IMR-90 (cell line): ENCODE measurements at regions not wholly inside any gene's neighbourhood (a gene's known extent, or its start where the extent isn't known, plus 50 kb on each side); places are given as distances from the start of the nearest gene placed in this dataset.

Experiments used
- ATAC-seq: fragments of 200-7000 bp; cut with Tn5 transposase; 2 replicates; pipeline ENCODE4 v1.9.1; 2020; ENCODE audit warnings: low read depth, mild to moderate bottlenecking, moderate library complexity
- BruUV-seq: library from RNA; stranded (reverse); fragments of 400-500 nt; replicated peaks from 2 replicates; lab custom pipeline; 2021; lab: Mats Ljungman, UMichigan
- CTCF ChIA-PET: fragments of 300-600 bp; formaldehyde crosslinking; extraction: SDS; loops from one replicate; lab custom pipeline; 2021; ENCODE audit warnings: antibody characterized with exemption; lab: Yijun Ruan, JAX
- POLR2A ChIA-PET: fragments of 300-600 bp; sonication (Branson Sonifier 250); formaldehyde crosslinking; loops from one replicate; lab custom pipeline; 2022; ENCODE audit warnings: antibody characterized with exemption; ENCODE audit not compliant: unreplicated experiment; lab: Charles Lee
- DNase-seq: peaks from one replicate; pipeline ENCODE4 v3.0.0; 2013
- H2AFZ ChIP-seq: replicated peaks from 2 replicates; pipeline ENCODE3; 2013; ENCODE audit warnings: low read length, mild to moderate bottlenecking; ENCODE audit not compliant: poor library complexity
- H2AK5ac ChIP-seq: 2 replicates; pipeline ENCODE4 v1.6.1; 2013; ENCODE audit warnings: low read depth, low read length, inconsistent platforms
- H2AK9ac ChIP-seq: replicated peaks from 2 replicates; pipeline ENCODE3; 2013; ENCODE audit warnings: mild to moderate bottlenecking, low read depth, low read length, moderate library complexity; ENCODE audit not compliant: poor library complexity
- H2BK120ac ChIP-seq: 2 replicates; pipeline ENCODE4 v1.6.1; 2013; ENCODE audit warnings: low read depth, low read length, inconsistent platforms
- H2BK15ac ChIP-seq: 3 replicates; pipeline ENCODE4 v1.6.1; 2013; ENCODE audit warnings: low read depth, low read length, inconsistent platforms
- H2BK20ac ChIP-seq: 2 replicates; pipeline ENCODE4 v1.6.1; 2013; ENCODE audit warnings: low read depth, mild to moderate bottlenecking, inconsistent platforms, low read length, moderate library complexity
- H2BK5ac ChIP-seq: 2 replicates; pipeline ENCODE4 v1.6.1; 2013; ENCODE audit warnings: mild to moderate bottlenecking, low read depth, low read length, inconsistent platforms; ENCODE audit not compliant: poor library complexity, severe bottlenecking
- H3K14ac ChIP-seq: replicated peaks from 2 replicates; pipeline ENCODE4 v1.6.1; 2013; ENCODE audit warnings: low read depth, low read length, inconsistent platforms
- H3K18ac ChIP-seq: 2 replicates; pipeline ENCODE4 v1.6.1; 2013; ENCODE audit warnings: low read depth, low read length, control low read depth
- H3K23ac ChIP-seq: 2 replicates; pipeline ENCODE4 v1.6.1; 2013; ENCODE audit warnings: low read depth, low read length, inconsistent platforms
- H3K27ac ChIP-seq: 2 replicates; pipeline ENCODE4 v1.5.1; 2013; ENCODE audit warnings: mild to moderate bottlenecking, control low read depth, low read length; ENCODE audit not compliant: insufficient read depth
- H3K27me3 ChIP-seq: 2 replicates; pipeline ENCODE4 v1.6.1; 2013; ENCODE audit warnings: low read length; ENCODE audit not compliant: control insufficient read depth, insufficient read depth
- H3K36me3 ChIP-seq: 2 replicates; pipeline ENCODE4 v1.6.1; 2013; ENCODE audit warnings: low read length, mixed read lengths; ENCODE audit not compliant: control insufficient read depth, insufficient read depth
- H3K4ac ChIP-seq: 2 replicates; pipeline ENCODE4 v1.6.1; 2013; ENCODE audit warnings: low read depth, low read length, inconsistent platforms
- H3K4me1 ChIP-seq: 2 replicates; pipeline ENCODE4 v1.6.1; 2013; ENCODE audit warnings: low read length, mixed read lengths; ENCODE audit not compliant: control insufficient read depth, insufficient read depth
- H3K4me2 ChIP-seq: 2 replicates; pipeline ENCODE4 v1.6.1; 2013; ENCODE audit warnings: low read depth, mild to moderate bottlenecking, control low read depth, low read length, moderate library complexity
- H3K4me3 ChIP-seq: 2 replicates; pipeline ENCODE4 v1.5.1; 2013; ENCODE audit warnings: low read depth, mild to moderate bottlenecking, control low read depth, low read length, moderate library complexity; ENCODE audit not compliant: insufficient read depth
- H3K56ac ChIP-seq: 2 replicates; pipeline ENCODE4 v1.6.1; 2013; ENCODE audit warnings: low read length, inconsistent platforms; ENCODE audit not compliant: insufficient read depth; ENCODE audit errors: extremely low read depth
- H3K79me1 ChIP-seq, 2 experiments: 2 replicates each; pipeline ENCODE4 v1.6.1; 2013; ENCODE audit warnings: low read length in 2 of 2, inconsistent platforms in 1 of 2, low read depth in 1 of 2
- H3K9ac ChIP-seq: 2 replicates; pipeline ENCODE4 v1.6.1; 2013; ENCODE audit warnings: low read depth, low read length, control low read depth
- H3K9me1 ChIP-seq: 2 replicates; pipeline ENCODE4 v1.6.1; 2013; ENCODE audit warnings: low read length, inconsistent platforms; ENCODE audit not compliant: insufficient read depth
- H3K9me3 ChIP-seq: 2 replicates; pipeline ENCODE4 v1.6.1; 2013; ENCODE audit warnings: low read length; ENCODE audit not compliant: control insufficient read depth, insufficient read depth
- H4K20me1 ChIP-seq: 2 replicates; pipeline ENCODE4 v1.6.1; 2013; ENCODE audit warnings: low read length, inconsistent platforms; ENCODE audit not compliant: insufficient read depth
- H4K5ac ChIP-seq: 2 replicates; pipeline ENCODE4 v1.6.1; 2013; ENCODE audit warnings: mild to moderate bottlenecking, low read depth, low read length, control low read depth
- H4K8ac ChIP-seq, 2 experiments: 2 replicates each; pipeline ENCODE4 v1.6.1; 2013; ENCODE audit warnings: low read depth in 2 of 2, low read length in 2 of 2, control low read depth in 1 of 2, inconsistent platforms in 1 of 2
- H4K91ac ChIP-seq: 2 replicates; pipeline ENCODE4 v1.6.1; 2013; ENCODE audit warnings: low read depth, low read length, inconsistent platforms; ENCODE audit not compliant: insufficient read depth
- BHLHE40 ChIP-seq: fragments of 150-350 bp; IDR thresholded peaks from 2 replicates; pipeline ENCODE4 v1.6.1; 2016; ENCODE audit warnings: mild to moderate bottlenecking, low read depth, low read length
- CEBPB ChIP-seq: IDR thresholded peaks from 2 replicates; pipeline ENCODE4 v1.6.1; 2012; ENCODE audit warnings: low read depth, low read length, improper control_type of control experiment
- CHD1 ChIP-seq: IDR thresholded peaks from 2 replicates; pipeline ENCODE4 v1.6.1; 2012; ENCODE audit warnings: low read depth, low read length, improper control_type of control experiment
- CTCF ChIP-seq: conservative IDR thresholded peaks from 2 replicates; pipeline ENCODE4 v1.5.1; 2012; ENCODE audit warnings: mild to moderate bottlenecking, low read depth, low read length, improper control_type of control experiment
- FOS ChIP-seq: fragments of 150-350 bp; IDR thresholded peaks from 2 replicates; pipeline ENCODE4 v1.6.1; 2016; ENCODE audit warnings: low read depth, low read length
- MAZ ChIP-seq: IDR thresholded peaks from 2 replicates; pipeline ENCODE4 v1.6.1; 2012; ENCODE audit warnings: low read depth, mild to moderate bottlenecking, low read length, improper control_type of control experiment, moderate library complexity, borderline replicate concordance
- NFE2L2 ChIP-seq: fragments of 150-350 bp; IDR thresholded peaks from 2 replicates; pipeline ENCODE4 v1.6.1; 2016; ENCODE audit warnings: low read depth, mild to moderate bottlenecking, low read length
- POLR2A ChIP-seq: IDR thresholded peaks from 2 replicates; pipeline ENCODE4 v1.6.1; 2012; ENCODE audit warnings: mild to moderate bottlenecking, low read depth, low read length
- RAD21 ChIP-seq: IDR thresholded peaks from 2 replicates; pipeline ENCODE4 v1.6.1; 2012; ENCODE audit warnings: low read length, improper control_type of control experiment
- RFX5 ChIP-seq: IDR thresholded peaks from 2 replicates; pipeline ENCODE4 v1.8.0; 2012; ENCODE audit warnings: low read depth, mild to moderate bottlenecking, low read length, moderate library complexity
- WGBS, 2 experiments: methylation state at CpG; one replicate each; pipeline versions ENCODE4 v1.1.5 to v1.1.7; 2013; ENCODE audit warnings: missing lambda C conversion rate in 2 of 2; ENCODE audit not compliant: insufficient read length in 1 of 2; ENCODE audit errors: extremely low coverage in 2 of 2; 5-methylcytosine and 5-hydroxymethylcytosine counted together
- dilution Hi-C: fragments of 300-500 bp; cut with HindIII; formaldehyde crosslinking; loops from one replicate; pipeline ENCODE4 v1.14.3; 2018; ENCODE audit warnings: low sequenced_read_pairs; ENCODE audit not compliant: unreplicated experiment
- in situ Hi-C: fragments of 300-500 bp; cut with MboI; formaldehyde crosslinking; loops from 3 replicates; pipeline ENCODE4 v1.14.3; 2019; ENCODE audit warnings: low sequenced_read_pairs, inconsistent platforms, mixed read lengths
- intact Hi-C: fragments of 100-400 bp; cut with micrococcal nuclease; formaldehyde crosslinking; loops from 2 replicates; pipeline ENCODE4 v1.10.0; 2022

GRCh38 chr15:95528920-95529319, 801.6 kb upstream of the NR2F2 start:
- Histone ChIP-seq H3K79me1 (no peaks in the 10 kb centered on the region), H3K4me1 (no peaks in the 10 kb centered on the region; the same call in 1 of the 2 replicates), H4K5ac (no peak overlapping the region), H3K23ac (no peak overlapping the region), H2AFZ (no peak overlapping the region), H2BK5ac (no peak overlapping the region), H2BK20ac (no peak overlapping the region), H2BK120ac (no peak overlapping the region), H3K4ac (no peak overlapping the region), H3K36me3 (no peaks in the 10 kb centered on the region), H3K56ac (no peak overlapping the region), H3K27ac (no peak overlapping the region), H3K9me1 (no peaks in the 10 kb centered on the region), H4K20me1 (no peaks in the 10 kb centered on the region), H3K4me3 (no peak overlapping the region), H3K18ac (no peak overlapping the region), H3K9ac (no peak overlapping the region), H2AK9ac (no peak overlapping the region), H2AK5ac (no peak overlapping the region), H4K8ac (no peak overlapping the region), H3K4me2 (no peak overlapping the region), H4K91ac (no peak overlapping the region), H3K9me3 (no peaks in the 10 kb centered on the region; the same call in 1 of the 2 replicates), H3K14ac (no peak overlapping the region), H3K27me3 (no peaks in the 10 kb centered on the region), H2BK15ac (no peak overlapping the region)
- POLR2A ChIA-PET = no interaction called here
- in situ Hi-C loops = no loop called here
- TF ChIP-seq RFX5 (no peak), RAD21 (no peak), FOS (no peak), MAZ (no peak), POLR2A (no peak), CHD1 (no peak), BHLHE40 (no peak), CEBPB (no peak), NFE2L2 (no peak), CTCF (no peak)
- ATAC-seq (no peak), DNase-seq (no peak)
- dilution Hi-C loops = no loop called here
- WGBS, 2 experiments = no CpG with 5 or more reads among the region's 3 CpGs
- BruUV-seq = no TSS peak
- intact Hi-C loops = no loop called here
- CTCF ChIA-PET = no interaction called here
